Central memory CD8-positive, alpha-beta T cell (primary cell): ENCODE measurements at regions not wholly inside any gene's neighbourhood (a gene's known extent, or its start where the extent isn't known, plus 50 kb on each side); places are given as distances from the start of the nearest gene placed in this dataset.

Experiments
- ATAC-seq: fragments of 150-1000 bp; cut with Tn5 transposase; replicated peaks from 2 replicates; pipeline ENCODE4 v1.10.0; 2022; ENCODE audit warnings: mild to moderate bottlenecking, moderate FRiP score, moderate number of reproducible peaks; ENCODE audit not compliant: poor library complexity, severe bottlenecking; ENCODE audit errors: extremely low read depth
- DNase-seq, 2 donors: peaks; one replicate each; pipeline ENCODE4 v3.0.0; 2021; ENCODE audit warnings: low spot score in 2 of 2
- H3K27ac Mint-ChIP-seq: one replicate; pipeline ENCODE4 v1.8.0; 2022; ENCODE audit warnings: low read depth, mild to moderate bottlenecking, moderate library complexity, mixed read lengths
- H3K27me3 Mint-ChIP-seq: one replicate; pipeline ENCODE4 v1.8.0; 2022; ENCODE audit warnings: mixed read lengths
- H3K36me3 Mint-ChIP-seq: one replicate; pipeline ENCODE4 v1.8.0; 2022; ENCODE audit warnings: mild to moderate bottlenecking, moderate library complexity, mixed read lengths; ENCODE audit not compliant: insufficient read depth
- H3K4me1 Mint-ChIP-seq: one replicate; pipeline ENCODE4 v1.8.0; 2022; ENCODE audit warnings: mixed read lengths
- H3K4me3 Mint-ChIP-seq: one replicate; pipeline ENCODE4 v1.8.0; 2022; ENCODE audit warnings: mild to moderate bottlenecking, moderate library complexity, mixed read lengths
- H3K9me3 Mint-ChIP-seq: one replicate; pipeline ENCODE4 v1.8.0; 2022; ENCODE audit warnings: mixed read lengths

DNA sequence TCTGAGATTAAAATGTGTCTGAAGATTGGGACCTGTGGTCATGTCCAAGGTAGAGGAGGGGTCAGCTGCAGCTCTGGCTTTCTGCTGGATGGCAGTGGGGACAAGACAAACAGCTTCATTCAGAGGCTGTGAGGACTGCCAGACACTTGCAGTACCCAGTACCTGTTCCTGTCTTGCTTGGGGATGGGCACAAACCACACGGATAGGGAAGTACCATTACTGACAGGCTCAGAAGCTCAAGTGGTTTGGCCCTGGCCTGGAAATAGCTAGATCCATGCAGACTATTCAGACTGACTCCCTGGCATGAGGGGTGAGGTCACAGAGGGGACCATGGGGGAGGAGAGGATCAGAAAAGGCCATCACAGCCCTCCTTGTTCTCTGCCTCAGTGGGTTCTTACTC, 56.0 kb upstream of the COMTD1 start:
- H3K4me3 Mint-ChIP-seq = no peak overlapping the region
- H3K4me1 Mint-ChIP-seq = no peaks in the 10 kb centered on the region
- no peak overlapping the region for H3K27ac Mint-ChIP-seq
- H3K27me3 Mint-ChIP-seq = peaks cover 35% of the 10 kb centered on the region
- DNase-seq (no peak), ATAC-seq (no peak)
- H3K9me3 Mint-ChIP-seq = peaks cover 8% of the 10 kb centered on the region
- peaks cover 3% of the 10 kb centered on the region for H3K36me3 Mint-ChIP-seq

DNA sequence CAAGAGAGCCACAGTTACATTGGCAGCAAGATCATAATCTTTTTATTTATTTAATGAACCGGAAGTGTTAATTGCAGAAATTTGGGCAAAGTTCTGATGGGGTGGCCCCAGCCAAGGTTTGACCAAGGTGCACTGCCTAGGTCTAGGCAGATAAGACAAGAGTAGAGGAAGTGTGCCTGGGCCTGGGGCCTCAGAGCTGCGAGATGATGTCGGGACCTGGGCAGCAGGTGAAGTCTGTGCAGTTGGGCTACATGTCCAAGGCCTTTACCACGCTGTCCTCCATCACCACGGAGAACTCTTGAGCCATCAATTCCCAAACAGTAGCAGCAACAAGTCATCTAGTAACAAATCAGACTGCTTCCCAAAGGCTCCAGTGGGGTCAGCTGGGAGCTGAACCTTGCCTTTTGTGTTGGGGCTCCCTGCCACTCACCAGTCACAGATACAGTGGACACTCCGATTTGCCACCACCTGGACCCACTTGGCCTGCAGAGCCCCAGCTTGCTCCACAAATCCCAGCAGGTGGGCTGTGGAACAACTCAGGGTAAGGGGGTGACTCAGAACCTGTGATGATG, 52.5 kb upstream of the COMTD1 start:
- Mint-ChIP-seq H3K4me3 (no peak overlapping the region), H3K9me3 (peaks cover 8% of the 10 kb centered on the region), H3K27ac (no peak overlapping the region), H3K4me1 (no peaks in the 10 kb centered on the region), H3K27me3 (peaks cover 54% of the 10 kb centered on the region), H3K36me3 (peaks cover 3% of the 10 kb centered on the region)
- no peak for DNase-seq
- ATAC-seq = no peak

DNA sequence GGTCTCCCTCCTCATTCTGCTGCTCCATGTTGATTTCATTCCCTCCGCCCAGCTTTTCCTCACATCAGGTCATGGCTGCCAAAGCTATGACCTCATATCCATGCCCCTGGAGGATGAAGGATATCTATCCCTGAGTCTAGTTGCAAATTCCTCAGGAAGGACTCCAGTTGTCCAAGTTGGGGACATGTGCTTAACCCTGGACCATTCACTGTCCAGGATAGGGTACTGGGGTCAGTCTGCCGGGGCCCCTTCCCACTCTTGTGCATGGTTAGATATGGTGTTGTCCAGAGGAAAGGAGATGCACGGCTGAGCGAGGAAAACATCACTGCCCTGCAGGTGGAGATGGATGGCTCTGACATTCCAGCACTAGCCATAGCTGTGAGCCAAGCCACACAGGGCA, 51.9 kb upstream of the COMTD1 start:
- no peak overlapping the region for H3K27ac Mint-ChIP-seq
- DNase-seq (no peak), ATAC-seq (no peak)
- no peak overlapping the region for H3K4me3 Mint-ChIP-seq
- peaks cover 8% of the 10 kb centered on the region for H3K9me3 Mint-ChIP-seq
- peaks cover 59% of the 10 kb centered on the region for H3K27me3 Mint-ChIP-seq
- H3K4me1 Mint-ChIP-seq = no peaks in the 10 kb centered on the region
- H3K36me3 Mint-ChIP-seq = peaks cover 3% of the 10 kb centered on the region

DNA sequence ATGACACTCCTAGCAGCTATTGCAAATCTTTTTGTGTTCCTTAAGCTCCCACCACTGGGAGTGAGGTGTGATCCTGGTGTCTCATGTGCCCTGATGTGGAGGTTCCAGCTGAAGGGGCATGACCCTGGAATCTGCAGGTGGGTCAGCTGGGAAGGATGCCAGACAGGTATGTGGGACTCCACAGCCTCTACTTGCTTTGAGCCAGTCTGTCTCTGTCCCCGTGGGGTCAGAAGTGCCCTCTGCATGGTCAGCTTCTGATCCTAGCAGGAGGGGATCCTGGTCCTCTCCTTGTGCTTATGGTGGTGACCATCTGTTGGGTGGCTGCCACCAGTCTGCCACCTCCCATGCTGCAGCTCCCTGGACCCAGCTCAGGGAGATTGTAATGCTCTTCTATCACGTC, 51.1 kb upstream of the COMTD1 start:
- peaks cover 67% of the 10 kb centered on the region for H3K27me3 Mint-ChIP-seq
- H3K4me1 Mint-ChIP-seq = no peaks in the 10 kb centered on the region
- H3K4me3 Mint-ChIP-seq = no peak overlapping the region
- peaks cover 3% of the 10 kb centered on the region for H3K36me3 Mint-ChIP-seq
- H3K9me3 Mint-ChIP-seq = peaks cover 8% of the 10 kb centered on the region
- ATAC-seq (no peak), DNase-seq (no peak)
- no peak overlapping the region for H3K27ac Mint-ChIP-seq
